T-helper 2 cell (primary cell): ENCODE measurements at regions not wholly inside any gene's neighbourhood (a gene's known extent, or its start where the extent isn't known, plus 50 kb on each side); places are given as distances from the start of the nearest gene placed in this dataset.

Source experiments
- DNase-seq, 5 experiments: peaks; one replicate each; pipeline versions ENCODE4 v3.0.0 to v3.0.0-alpha.2; 2012 to 2022

DNA sequence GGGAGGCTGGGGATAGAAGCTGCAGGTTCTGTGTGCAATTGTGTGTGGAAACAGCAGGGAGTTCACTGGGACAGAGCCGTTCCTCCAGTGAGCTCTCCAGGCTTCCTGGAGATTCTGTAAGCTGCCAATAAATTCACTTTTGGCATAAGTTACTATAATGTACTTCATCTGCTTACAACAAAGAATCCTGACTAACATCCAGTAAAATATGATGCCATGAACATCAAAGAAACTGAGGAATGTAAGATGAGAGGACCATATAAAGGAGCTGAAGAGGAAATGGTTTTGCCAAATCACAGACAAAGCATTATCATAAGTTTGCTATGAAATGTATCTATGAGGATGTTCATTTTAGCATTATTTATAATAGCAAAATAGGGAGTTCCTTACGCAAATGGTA, 175.3 kb downstream of the KCNE4 start:
- DNase-seq, result no peak

DNA sequence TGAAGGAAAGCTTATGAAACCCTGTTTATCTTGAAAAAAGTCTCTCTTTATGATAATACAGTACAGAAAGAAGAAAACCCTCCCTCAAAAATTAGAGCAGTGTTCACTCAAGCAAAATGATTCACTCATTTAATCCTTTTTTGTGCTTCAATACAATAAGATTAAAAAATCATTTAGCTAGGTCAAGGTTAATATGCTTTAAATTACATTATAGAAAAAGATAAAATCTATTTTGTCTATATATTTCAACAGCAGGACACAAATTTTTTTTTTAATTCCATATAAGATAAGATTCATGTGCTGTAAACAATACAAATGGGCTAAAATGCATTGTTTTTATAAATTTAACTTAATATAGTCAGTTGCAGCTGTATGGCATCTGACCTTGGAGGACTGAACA, 176.9 kb downstream of the KCNE4 start:
- no peak for DNase-seq

DNA sequence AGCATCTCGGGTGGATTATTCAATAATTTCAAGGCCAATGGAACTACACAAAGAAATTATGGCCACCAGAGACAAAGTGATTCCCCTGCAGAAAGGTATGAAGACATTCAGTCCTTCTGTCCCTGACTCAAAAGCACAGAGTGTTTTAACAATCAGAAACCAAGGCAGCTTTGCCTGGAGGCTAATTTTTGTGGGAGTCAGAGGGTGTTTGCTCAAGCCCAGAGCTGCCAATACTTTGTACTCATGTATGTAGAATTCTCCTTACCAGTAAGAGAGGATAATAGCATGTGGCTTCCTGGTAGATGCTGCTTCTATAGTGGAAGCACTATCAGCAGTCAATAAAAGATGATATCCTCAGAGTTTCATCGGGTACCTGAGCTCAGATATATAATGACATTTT, 178.4 kb downstream of the KCNE4 start:
- no peak for DNase-seq

DNA sequence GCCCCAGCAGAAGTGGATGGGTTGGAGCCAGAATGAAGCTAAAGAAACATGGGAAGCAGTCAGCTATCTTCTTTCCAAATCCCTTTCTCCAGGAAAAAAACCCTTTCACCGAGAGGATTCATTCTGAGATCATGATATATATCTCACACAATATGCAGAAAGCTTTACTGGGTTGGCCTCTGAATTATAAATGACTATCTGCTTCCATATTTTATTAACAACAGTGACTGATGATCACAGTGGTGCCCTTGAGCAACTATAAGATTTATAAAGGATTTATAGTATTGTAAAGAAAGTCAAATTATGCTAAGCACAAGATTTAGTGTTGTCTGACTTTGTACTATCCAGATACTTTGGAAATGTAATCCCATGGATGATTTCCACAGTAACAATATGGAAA, 180.3 kb downstream of the KCNE4 start:
- DNase-seq, result no peak

DNA sequence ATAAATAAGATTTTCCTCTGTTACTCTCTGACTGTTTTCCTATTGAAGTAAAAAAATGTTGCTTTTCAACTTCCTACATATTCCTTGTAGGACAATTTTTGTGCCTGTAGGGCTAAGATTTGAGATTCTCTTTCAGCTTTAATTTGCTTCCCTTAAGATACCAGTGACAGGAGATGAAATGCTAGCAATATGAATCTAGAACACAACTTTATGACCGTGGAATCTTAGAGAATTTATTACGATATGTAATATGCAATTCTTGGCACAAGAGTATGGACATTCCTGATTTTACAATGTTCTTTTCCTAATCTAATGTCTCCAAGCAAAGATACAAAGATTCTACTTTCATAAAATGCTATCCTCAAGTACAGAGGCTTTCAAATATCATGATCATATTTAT, 180.9 kb downstream of the KCNE4 start:
- DNase-seq, result no peak

DNA sequence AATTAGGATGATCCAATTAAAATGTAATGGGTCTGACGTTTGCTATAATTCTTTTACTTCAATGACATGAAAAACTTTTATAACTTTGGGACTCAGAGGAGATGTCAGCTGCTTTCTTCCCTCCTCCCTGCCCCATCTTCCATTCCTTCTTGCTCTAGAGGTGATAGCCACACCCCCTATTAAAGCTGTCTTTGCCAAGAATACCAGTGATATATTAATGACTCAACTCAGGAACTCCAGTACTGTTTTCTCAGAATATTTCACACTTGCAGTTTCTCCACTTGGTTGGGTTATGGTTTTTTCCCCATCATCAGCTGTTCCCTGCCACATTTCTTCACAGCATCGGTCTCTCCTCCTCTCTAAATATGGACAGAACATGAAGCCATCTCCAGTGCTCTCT, 184.0 kb downstream of the KCNE4 start:
- no peak for DNase-seq

DNA sequence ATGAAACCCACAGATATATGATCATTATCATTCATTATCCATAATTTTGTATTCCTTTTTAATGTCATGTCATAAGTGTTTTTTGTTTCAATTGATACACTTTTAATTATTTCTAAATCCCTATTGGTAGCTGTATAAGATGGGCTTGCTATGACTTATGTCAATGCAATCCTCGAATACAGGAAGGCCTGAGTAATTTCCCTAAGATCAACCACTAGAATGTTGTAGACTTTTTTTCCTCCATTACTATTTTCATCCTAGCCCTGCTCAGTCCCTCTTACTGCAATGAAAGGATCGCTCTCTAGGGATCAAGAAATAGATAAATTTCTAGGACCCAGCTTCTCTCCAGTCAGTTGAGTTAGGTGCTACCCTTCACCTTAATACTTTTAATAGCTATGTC, 186.3 kb downstream of the KCNE4 start:
- no peak for DNase-seq

DNA sequence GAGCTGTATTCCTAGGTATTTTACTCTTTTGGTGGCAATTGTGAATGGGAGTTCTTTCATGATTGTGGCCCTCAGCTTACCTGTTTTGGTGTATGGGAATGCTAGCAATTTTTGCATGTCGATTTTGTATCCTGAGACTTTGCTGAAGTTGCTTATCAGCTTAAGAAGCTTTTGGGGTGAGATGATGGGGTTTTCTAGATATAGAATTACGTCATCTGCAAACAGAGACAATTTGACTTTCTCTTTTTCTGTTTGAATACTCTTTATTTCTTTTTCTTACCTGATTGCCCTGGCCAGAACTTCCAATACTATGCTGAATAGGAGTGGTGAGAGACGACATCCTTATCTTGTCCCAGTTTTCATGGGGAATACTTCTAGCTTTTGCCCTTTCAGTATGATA, 191.2 kb downstream of the KCNE4 start:
- DNase-seq, result no peak

DNA sequence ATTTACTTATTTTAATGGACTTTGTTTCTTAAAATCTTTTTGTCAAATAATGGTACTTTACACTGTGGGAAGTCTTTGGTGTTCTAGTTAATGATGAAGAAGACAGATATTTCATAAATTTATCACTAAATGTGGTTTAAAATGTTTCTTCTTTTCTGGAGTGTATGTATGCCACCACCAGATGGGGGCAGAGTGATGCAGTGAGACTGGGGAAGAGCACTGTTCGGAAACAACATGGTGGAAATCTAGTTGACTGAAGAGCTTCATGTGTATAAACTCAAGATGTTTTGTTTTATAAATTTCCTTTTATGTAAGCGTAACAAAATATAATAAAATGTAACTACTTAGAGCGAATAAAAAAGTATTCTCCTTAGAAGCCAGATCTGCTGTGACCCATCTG, 195.1 kb downstream of the KCNE4 start:
- DNase-seq, result no peak

DNA sequence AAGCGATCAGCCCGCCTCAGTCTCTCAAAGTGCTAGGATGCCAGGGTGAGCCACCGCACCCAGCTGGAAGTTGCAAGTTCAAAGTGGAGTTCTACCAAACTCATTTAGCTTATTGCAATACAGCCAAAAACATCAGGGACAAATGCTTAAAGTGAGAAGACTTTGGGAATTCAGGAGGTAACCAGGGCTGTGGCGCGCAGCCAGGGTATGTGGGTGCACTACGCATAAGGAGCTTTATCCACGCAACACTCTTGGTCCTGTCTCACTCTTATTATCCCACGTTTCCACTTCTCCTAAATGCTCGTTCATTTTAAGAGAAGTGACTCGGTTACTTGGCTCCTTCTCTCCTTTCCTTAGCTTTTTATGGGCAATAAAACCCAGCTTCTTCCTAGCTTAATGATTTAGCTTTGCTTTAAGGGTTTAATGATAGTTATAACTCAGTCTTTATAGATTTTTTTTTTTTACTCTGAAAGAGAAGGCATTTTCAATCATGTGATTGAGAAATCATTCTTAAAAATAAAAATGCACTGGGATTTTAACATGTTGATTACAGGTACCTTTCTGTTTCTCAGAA, 199.8 kb downstream of the KCNE4 start:
- DNase-seq, result no peak

DNA sequence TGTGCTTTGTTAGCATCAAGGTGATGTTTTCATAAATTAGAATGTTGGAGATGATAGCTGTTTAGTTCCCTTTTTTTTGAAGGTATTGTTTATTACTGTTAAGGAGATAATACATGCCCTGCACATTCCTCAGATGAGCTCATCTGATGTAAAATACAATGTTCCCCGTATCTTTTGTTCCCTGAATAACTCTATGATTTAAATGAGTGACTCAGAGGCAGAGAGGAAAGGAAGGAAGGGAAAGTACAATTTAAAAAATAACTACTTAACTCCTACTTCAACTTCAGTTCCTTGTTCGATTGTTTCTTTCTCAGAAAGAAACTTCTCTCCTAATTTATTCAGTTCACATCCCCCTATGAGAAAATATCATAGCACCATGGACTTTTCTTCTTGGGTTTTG, 208.7 kb downstream of the KCNE4 start:
- DNase-seq, result no peak

DNA sequence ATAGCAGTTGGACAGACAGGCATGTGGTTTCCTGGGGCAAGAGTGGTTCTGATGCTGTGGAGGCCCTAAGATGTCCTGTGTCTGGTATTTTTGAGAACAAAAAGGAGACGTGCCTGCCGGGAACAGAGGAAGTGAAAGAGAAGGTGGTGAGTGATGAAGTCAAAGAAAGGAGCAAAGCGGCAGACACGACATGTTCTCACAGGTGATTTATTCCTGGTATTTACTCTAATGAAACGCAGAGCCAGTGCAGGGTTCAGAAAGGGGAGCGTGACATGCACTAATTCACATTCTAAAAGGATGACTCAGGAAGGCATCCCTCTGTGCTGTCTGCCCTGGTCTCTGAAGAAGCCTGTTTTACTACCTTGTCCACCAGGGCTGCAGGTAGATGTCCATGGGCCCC, 211.0 kb downstream of the KCNE4 start:
- no peak for DNase-seq

DNA sequence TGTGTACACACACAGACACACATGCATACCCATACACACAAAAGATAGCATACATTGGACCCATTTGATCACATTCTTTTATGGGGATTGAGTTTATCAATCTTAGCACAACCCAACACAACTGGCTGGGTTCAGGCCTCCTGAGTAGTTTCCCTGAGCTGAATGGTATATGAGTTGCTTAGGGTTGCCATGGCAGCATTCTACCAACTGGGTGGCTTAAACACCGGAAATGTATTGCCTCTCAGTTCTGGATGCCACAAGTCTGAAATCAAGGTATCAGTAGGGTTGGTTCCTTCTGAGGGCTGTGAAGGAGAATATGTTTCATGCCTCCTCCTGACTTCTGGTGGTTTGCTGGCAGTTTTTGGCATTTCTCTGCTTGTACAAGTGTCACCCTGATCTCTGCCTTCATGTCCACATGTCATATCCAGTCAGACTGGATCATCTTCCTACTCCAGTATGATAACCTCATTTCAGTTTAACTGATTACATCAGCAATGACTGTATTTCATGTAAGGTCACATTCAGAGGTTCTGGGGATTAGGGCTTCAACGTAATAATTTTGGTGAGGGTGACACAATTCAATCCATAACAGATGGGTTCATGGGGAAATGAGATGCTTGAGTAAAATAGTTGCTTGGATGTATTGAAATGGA, 212.7 kb downstream of the KCNE4 start:
- DNase-seq, result no peak

DNA sequence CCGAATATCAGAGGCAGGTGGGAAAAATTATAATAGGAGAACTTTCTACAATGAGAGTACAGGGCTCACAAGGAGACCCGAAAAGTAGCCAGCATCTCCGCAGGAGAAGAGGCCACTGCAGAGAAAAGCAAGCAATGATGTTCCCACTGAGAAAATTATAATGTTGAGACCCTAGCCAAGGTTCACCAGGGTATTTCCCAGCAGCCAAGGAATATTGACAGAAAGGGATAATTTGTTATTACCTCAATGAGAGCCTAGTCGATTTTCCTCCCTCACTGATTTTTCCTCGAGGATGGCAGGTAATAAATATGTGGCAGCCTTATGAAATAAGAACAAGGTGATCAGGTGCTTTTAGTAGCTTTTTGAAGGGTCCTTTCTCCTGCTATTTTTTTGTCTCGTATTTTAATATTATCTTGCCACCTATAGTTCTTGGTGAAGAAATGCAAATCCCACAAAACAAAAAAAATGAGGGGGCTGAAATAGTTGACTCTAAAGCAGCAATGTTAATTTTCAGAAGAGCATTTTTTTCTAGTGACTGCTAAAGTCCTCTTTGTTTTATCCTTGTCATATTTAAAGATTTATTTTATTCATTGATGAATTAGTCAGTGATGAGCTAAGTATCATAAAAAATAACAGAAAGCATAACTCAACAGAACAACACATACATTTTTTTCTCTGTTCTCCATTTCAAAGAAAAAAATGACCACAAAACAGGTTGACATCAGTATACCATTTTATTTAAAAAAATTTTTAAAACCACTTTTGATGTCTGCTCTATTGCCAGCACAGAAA, 215.4 kb downstream of the KCNE4 start:
- DNase-seq, result no peak

DNA sequence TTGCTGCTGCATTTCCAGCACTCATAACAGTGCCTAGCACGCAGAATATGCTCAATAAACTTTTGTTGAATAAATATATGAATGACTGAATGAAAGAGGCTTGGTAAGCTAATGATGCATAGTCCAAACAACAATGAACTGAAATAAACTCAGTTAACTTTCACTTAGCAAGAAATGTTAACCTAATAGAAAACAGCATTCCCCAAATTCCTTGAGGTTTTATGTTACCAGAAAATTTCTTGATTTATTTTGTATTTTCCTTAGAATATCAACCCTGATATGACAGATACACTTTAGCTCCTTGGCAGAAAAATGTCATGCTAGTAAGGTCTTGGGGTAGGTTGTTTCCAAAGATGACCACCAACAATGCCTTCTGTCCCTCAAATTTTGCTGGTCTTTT, 217.4 kb downstream of the KCNE4 start:
- no peak for DNase-seq

DNA sequence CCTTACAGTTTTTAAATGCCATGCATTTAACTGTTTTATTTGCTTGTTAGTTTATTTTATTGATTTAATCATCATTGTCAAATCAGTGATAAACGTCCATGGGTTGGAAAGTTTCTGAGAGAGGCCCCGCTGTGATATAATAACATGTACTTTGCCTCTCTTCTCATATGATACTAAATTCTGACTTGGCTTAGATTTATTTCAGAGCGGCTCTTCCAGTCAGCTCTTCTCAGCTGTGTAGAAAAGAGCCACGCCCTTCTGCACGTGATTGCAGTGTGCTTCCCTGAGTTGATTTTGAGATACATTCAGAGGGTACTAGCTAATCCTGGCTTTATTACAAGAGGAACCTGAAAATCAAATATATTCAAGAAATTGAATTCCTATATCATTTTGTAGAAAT, 218.6 kb downstream of the KCNE4 start:
- no peak for DNase-seq

DNA sequence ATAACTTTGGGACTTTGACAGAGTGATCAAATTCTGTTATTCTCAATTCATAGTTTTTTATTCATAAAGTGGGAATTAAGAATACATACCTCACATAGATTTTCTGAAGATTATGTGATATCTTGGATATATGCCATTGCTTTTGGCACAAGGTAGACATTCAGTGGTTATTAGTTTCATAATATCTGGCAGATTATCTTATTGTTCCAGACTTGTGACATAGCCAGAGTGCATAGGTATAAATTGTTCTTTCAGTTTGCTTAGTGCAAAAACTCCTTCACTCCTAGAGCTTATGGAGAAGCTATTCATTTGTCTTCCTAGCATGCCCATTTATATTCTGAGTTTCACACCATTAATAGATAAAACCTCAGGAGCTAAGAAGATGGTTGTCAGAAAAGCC, 222.0 kb downstream of the KCNE4 start:
- DNase-seq, result no peak

DNA sequence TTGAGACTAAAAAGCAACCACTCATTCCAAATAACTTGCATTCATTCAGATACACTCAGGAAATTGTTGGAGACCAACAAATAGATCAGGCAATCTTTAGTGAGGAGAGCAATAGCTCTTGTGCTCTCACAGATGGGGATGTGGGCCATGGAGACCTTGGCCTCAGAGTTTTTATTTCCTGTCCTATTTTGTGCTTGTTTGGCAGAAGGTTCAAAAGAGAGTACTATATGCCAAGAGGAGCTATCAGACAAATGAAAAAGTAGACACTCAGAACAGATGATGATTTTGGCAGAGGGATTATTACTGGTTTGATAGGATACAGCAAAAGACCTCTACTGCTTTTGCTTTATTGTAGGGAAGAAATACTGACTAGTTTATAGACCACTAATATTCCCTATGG, 230.2 kb downstream of the KCNE4 start:
- DNase-seq, result no peak

DNA sequence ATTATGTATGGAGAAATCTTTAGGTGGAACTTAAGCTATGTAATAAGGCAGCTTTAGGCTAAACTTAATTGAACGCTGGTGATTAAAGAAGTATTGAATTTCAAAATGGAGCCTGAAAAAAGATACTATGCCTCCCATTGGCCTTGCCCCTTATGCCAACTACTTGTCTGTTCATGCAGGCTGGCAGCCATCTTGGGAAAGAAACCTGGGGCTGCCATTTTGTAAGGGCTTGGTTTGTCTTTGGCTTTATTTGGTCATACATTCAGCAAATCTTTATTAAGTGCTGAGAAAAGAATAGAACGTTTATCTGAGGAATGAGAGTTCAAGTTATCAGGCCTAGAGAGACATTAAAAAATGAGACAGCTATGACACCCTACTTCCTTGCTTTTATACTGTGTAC, 231.3 kb downstream of the KCNE4 start:
- DNase-seq, result no peak

DNA sequence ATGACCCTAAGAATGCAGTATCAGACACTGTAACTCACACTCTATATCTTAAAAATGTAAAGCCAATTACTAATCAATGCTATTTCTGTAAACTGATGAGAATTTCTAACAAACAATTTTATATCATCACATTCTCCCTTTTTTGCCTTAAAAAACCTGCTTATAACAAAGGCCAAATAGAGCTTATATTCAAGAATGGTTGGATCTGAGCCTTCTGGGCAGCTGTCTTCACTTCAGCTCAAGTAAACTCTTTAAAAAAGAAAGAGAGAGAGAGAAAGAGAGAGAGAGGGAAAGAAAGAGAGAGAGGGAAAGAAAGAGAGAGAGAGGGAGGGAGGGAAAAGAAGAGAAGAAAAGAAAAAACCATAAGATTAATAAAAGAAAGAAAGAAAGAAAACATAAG, 231.8 kb downstream of the KCNE4 start:
- no peak for DNase-seq

DNA sequence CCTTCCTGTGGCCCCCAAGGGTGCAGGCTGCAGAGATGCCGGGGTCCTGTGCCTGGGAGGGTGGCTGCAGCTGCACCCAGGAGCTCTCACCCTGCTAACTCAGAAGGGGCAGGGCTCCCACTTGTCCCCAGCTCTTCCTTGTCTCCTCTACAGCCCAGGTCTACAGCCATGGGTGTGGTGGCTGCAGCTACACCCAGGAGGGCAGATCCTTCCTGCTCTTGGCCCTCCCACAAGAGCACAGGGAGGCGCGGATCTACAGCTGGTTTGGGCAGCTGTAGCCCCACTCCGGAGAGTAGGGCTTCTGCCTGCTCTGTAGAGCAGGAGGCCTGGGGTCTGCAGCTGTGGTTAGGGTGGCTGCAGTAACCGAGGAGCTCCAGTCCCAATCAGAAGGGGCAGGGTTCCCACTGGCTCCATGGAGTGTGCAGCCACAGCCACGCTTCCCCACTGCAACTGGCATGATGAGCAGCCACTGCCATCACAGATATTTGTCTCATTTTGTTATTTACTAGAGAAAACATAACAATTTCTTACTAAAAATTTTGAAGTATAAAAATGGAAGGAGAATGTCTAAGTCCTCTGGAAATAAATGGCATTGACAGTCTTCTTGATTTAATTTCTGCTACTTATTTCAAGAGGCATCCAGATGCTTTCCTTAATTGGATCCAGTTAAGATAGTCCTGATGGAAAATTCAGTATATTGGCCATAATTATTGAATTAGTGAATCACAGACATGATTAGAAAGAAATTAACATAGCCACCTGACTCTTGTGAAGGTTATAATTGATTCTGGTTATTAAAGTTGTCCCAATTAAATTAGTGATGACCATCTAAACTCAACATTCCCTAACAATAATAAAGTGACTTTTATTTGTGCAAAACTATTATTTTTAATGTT, 233.6 kb downstream of the KCNE4 start:
- no peak for DNase-seq

DNA sequence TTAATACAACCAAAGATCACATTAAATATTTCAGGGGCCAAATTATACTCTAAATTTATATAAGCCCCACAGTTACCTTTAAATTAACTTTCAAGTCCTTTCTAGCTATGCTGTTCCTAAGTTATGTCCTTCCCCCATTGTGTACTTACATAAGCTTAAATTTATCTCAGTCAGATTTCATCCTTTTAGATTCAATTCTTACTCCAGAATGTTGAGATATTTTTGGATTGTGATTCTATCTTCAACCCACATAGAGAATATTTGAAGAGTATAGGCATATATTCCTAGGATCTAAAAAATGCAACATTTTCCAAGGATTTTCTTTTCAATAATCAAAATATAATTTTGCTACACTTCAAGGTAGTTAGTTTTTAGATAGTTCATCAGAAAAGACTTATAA, 242.8 kb downstream of the KCNE4 start:
- DNase-seq, result no peak

DNA sequence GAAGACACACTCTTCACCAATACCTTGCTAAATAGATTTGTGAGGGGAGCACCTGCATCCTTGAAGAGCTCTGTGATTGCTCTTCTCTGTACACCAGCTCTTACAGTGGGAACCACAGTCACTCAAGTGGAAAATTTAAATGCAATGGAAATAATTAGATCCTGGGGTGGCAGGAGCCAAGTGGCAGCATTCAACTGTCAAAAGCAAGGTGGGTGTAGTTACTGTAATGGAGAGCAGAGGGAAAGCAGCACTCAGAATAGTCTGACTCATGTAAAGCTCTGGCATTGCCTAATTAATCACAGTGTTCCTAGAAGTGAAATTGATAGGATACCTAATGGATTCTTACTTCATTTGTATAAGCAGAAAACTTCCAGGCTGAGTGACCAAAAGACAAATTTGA, 245.8 kb downstream of the KCNE4 start:
- DNase-seq, result no peak
